Panc1 (cell line): ENCODE measurements at regions not wholly inside any gene's neighbourhood (a gene's known extent, or its start where the extent isn't known, plus 50 kb on each side); places are given as distances from the start of the nearest gene placed in this dataset.

Experiments used
- ATAC-seq: fragments of 200-7000 bp; cut with Tn5 transposase; 2 replicates; pipeline ENCODE4 v1.9.1; 2020; ENCODE audit warnings: mild to moderate bottlenecking, moderate library complexity
- BruUV-seq: library from RNA; stranded (reverse); fragments of 400-500 nt; replicated peaks from 2 replicates; lab custom pipeline; 2021; lab: Mats Ljungman, UMichigan
- CTCF ChIA-PET: fragments of 300-600 bp; sonication (Branson Sonifier 250); formaldehyde crosslinking; loops from one replicate; lab custom pipeline; 2022; ENCODE audit warnings: antibody characterized with exemption; lab: Charles Lee
- POLR2A ChIA-PET: fragments of 300-600 bp; sonication (Branson Sonifier 250); formaldehyde crosslinking; loops from one replicate; lab custom pipeline; 2022; ENCODE audit warnings: antibody characterized with exemption; lab: Charles Lee
- DNase-seq: peaks from one replicate; pipeline ENCODE4 v3.0.0-alpha.2; 2010; ENCODE audit warnings: low read depth, low spot score
- H3K27ac ChIP-seq: 2 replicates; pipeline ENCODE4 v1.5.1; 2011; ENCODE audit warnings: mild to moderate bottlenecking, low read length, inconsistent platforms
- H3K27me3 ChIP-seq: fragments of 200-500 bp; sonication (Bioruptor generic); 2 replicates; pipeline ENCODE4 v1.6.0; 2014; ENCODE audit warnings: low read length, inconsistent platforms; ENCODE audit not compliant: control insufficient read depth, insufficient read depth
- H3K36me3 ChIP-seq: fragments of 200-500 bp; sonication (Bioruptor generic); 2 replicates; pipeline ENCODE4 v1.5.1; 2014; ENCODE audit warnings: inconsistent platforms, mild to moderate bottlenecking, low read length, moderate library complexity; ENCODE audit not compliant: control insufficient read depth, insufficient read depth
- H3K4me1 ChIP-seq: 2 replicates; pipeline ENCODE4 v1.5.1; 2011; ENCODE audit warnings: inconsistent platforms, mild to moderate bottlenecking, low read length, moderate library complexity; ENCODE audit not compliant: control insufficient read depth, insufficient read depth
- H3K4me3 ChIP-seq, 2 experiments: 2 replicates each; pipeline ENCODE4 v1.5.1; 2011 to 2012; ENCODE audit warnings: low read depth in 2 of 2, low read length in 2 of 2, mild to moderate bottlenecking in 2 of 2, inconsistent platforms in 1 of 2, moderate library complexity in 1 of 2
- H3K9me3 ChIP-seq: fragments of 200-500 bp; sonication (Bioruptor generic); 2 replicates; pipeline ENCODE4 v1.5.1; 2014; ENCODE audit warnings: low read depth, mild to moderate bottlenecking, inconsistent platforms, low read length, moderate library complexity; ENCODE audit not compliant: control insufficient read depth, insufficient read depth
- CTCF ChIP-seq: fragments of 450-650 bp; IDR thresholded peaks from 2 replicates; pipeline ENCODE4 v1.5.1; 2017; ENCODE audit warnings: mild to moderate bottlenecking
- POLR2AphosphoS5 ChIP-seq: IDR thresholded peaks from 2 replicates; pipeline ENCODE4 v1.6.1; 2012; ENCODE audit warnings: mild to moderate bottlenecking, low read depth, low read length, moderate library complexity
- SIN3A ChIP-seq: IDR thresholded peaks from 2 replicates; pipeline ENCODE4 v1.6.1; 2012; ENCODE audit warnings: low read depth, mild to moderate bottlenecking, low read length, moderate library complexity, borderline replicate concordance; ENCODE audit not compliant: insufficient read depth
- TCF7L2 ChIP-seq: IDR thresholded peaks from 2 replicates; pipeline ENCODE4 v1.6.1; 2011; ENCODE audit warnings: mild to moderate bottlenecking, low read depth, low read length, inconsistent platforms
- in situ Hi-C: cut with HindIII; loops from 2 replicates; pipeline ENCODE4 v1.10.0; 2016; ENCODE audit warnings: low sequenced_read_pairs, low pct_unique_long_range_greater_than_20kb
- intact Hi-C: fragments of 100-400 bp; cut with micrococcal nuclease; formaldehyde crosslinking; loops from one replicate; pipeline ENCODE4 v1.10.0; 2022; ENCODE audit not compliant: unreplicated experiment
- TF ChIP-seq, protein P1 (sequence below), 2 experiments: IDR thresholded peaks; 2 replicates each; pipeline ENCODE4 v1.6.1; 2011 to 2012; ENCODE audit warnings: low read depth in 2 of 2, control low read depth in 1 of 2, low read length in 1 of 2, mild to moderate bottlenecking in 1 of 2, moderate library complexity in 1 of 2; ENCODE audit not compliant: insufficient read depth in 1 of 2

DNA sequence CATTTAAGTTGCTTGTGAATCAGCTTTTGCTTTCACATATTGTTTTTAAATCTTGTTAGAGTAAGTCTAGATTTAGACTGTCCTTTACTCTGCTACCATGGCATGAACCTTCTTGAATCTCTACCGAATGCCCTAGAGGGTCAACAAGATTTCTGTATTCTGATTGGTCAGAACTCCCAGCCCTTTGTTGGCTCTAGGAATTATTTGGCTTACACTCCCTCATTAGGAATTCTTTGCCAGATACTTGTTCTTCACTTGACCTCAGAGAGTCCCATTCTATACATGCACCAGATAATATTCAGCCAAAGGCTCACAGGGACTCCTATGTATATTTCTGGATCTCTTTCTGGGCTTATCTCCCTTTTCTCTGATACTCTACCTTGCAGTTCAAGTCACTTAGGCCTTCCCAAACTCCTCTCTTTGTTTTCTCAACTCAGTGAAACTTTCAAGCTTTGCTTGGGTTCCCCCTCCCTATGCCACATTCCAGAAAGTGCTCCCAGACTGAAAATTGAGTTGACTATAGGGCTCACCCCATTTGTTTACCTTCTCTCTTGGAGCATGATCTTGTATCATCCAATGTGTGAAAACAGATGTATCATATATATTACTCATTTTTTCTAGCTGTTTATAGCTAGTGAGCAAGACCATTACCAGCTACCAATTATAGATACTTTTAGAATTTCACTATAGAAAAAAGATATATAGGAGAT lies 405.0 kb downstream of the PLPP3 start:
- H3K27ac ChIP-seq: no peak overlapping the region
- intact Hi-C loops (no loop called here), in situ Hi-C loops (no loop called here)

GRCh38 chr1:56173736-56174135 lies 405.6 kb downstream of the PLPP3 start:
- Histone ChIP-seq H3K9me3 (no peaks in the 10 kb centered on the region), H3K27ac (no peak overlapping the region), H3K36me3 (no peaks in the 10 kb centered on the region), H3K27me3 (no peaks in the 10 kb centered on the region), H3K4me3 (no peak overlapping the region), H3K4me1 (no peaks in the 10 kb centered on the region)
- in situ Hi-C loops (no loop called here), intact Hi-C loops (no loop called here)
- no peak for TF ChIP-seq POLR2AphosphoS5
- no peak for TF ChIP-seq TCF7L2
- no peak for TF ChIP-seq SIN3A
- no peak for TF ChIP-seq CTCF
- TF ChIP-seq, protein P1, sequence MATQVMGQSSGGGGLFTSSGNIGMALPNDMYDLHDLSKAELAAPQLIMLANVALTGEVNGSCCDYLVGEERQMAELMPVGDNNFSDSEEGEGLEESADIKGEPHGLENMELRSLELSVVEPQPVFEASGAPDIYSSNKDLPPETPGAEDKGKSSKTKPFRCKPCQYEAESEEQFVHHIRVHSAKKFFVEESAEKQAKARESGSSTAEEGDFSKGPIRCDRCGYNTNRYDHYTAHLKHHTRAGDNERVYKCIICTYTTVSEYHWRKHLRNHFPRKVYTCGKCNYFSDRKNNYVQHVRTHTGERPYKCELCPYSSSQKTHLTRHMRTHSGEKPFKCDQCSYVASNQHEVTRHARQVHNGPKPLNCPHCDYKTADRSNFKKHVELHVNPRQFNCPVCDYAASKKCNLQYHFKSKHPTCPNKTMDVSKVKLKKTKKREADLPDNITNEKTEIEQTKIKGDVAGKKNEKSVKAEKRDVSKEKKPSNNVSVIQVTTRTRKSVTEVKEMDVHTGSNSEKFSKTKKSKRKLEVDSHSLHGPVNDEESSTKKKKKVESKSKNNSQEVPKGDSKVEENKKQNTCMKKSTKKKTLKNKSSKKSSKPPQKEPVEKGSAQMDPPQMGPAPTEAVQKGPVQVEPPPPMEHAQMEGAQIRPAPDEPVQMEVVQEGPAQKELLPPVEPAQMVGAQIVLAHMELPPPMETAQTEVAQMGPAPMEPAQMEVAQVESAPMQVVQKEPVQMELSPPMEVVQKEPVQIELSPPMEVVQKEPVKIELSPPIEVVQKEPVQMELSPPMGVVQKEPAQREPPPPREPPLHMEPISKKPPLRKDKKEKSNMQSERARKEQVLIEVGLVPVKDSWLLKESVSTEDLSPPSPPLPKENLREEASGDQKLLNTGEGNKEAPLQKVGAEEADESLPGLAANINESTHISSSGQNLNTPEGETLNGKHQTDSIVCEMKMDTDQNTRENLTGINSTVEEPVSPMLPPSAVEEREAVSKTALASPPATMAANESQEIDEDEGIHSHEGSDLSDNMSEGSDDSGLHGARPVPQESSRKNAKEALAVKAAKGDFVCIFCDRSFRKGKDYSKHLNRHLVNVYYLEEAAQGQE (IDR thresholded peaks at IDR 0.05; ENCODE audit: insufficient read depth in 1 of 2, low read depth in 2 of 2, low read length in 1 of 2): no peak
- ATAC-seq (no peak), DNase-seq (no peak)
- BruUV-seq: no TSS peak
- POLR2A ChIA-PET: no interaction called here
- CTCF ChIA-PET: no interaction called here

More for the DNA sequence above, 405.0 kb downstream of the PLPP3 start:
- ATAC-seq (no peak), DNase-seq (no peak)
- TF ChIP-seq POLR2AphosphoS5 (no peak), SIN3A (no peak), TCF7L2 (no peak), CTCF (no peak)
- TF ChIP-seq, protein P1 (IDR thresholded peaks at IDR 0.05; ENCODE audit: insufficient read depth in 1 of 2, low read depth in 2 of 2, low read length in 1 of 2): no peak
- POLR2A ChIA-PET: no interaction called here
- no peaks in the 10 kb centered on the region for H3K9me3 ChIP-seq
- no TSS peak for BruUV-seq
- no peak overlapping the region for H3K4me3 ChIP-seq
- H3K27me3 ChIP-seq: no peaks in the 10 kb centered on the region
- no peaks in the 10 kb centered on the region for H3K36me3 ChIP-seq
- CTCF ChIA-PET: no interaction called here
- H3K4me1 ChIP-seq: no peaks in the 10 kb centered on the region
